Mucosa of descending colon (tissue), 3 donors: ENCODE measurements at regions not wholly inside any gene's neighbourhood (a gene's known extent, or its start where the extent isn't known, plus 50 kb on each side); places are given as distances from the start of the nearest gene placed in this dataset.

Experiments used
- ATAC-seq: fragments of 200-7000 bp; cut with Tn5 transposase; one replicate; pipeline ENCODE4 v1.9.1; 2020; ENCODE audit warnings: mild to moderate bottlenecking, moderate library complexity
- DNase-seq, 3 donors: peaks; one replicate each; pipeline ENCODE4 v3.0.0-alpha.2; 2020
- H3K36me3 ChIP-seq: fragments of 200-600 bp; one replicate; pipeline ENCODE4 v1.8.0; 2021; ENCODE audit warnings: low read depth, mild to moderate bottlenecking
- H3K4me1 ChIP-seq: fragments of 200-600 bp; one replicate; pipeline ENCODE4 v1.8.0; 2021; ENCODE audit warnings: low read depth, mild to moderate bottlenecking
- H3K4me3 ChIP-seq: fragments of 200-600 bp; one replicate; pipeline ENCODE4 v1.8.0; 2021; ENCODE audit warnings: mild to moderate bottlenecking
- H3K9me3 ChIP-seq: fragments of 200-600 bp; one replicate; pipeline ENCODE4 v1.8.0; 2021; ENCODE audit warnings: mild to moderate bottlenecking
- intact Hi-C, 2 donors: fragments of 100-400 bp; cut with DNase I in 1 of 2; cut with micrococcal nuclease in 1 of 2; formaldehyde crosslinking; loops; one replicate each; pipeline versions ENCODE4 v1.11.0 to v1.11.1; 2022; cut with DNase I, micrococcal nuclease
- TF ChIP-seq, protein P1 (sequence below): fragments of 200-600 bp; IDR thresholded peaks from one replicate; pipeline ENCODE4 v1.8.0; 2022; ENCODE audit warnings: antibody characterized with exemption, mild to moderate bottlenecking
- donor health status: DM: no; HTN: no; CAD: no; lungs with moderate emphysema.
- donor health status: DM: no; HTN: no; CAD: no.
- donor health status: DM: no; HTN: yes; CAD: no.

DNA sequence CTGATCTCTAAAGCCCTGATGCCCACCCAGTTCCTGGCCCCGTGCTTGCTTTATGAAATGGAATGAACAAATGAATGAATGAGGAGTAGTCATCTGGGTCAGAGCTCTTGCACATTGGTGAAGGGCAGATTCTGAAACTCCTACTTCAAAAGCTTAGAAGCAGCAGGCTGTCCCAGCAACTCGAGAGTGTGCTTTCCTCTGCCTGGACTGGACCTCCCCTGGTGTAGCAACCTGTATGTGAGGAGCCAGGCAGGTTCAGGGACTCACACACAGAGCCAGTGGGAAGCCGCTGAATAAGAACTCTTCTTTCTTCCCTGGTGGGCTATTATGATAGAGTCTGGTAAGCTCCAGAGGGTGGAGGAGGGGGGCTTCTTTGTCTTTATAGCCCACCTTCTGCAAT lies 396.4 kb downstream of the CDK5RAP2 start:
- no peaks in the 10 kb centered on the region for H3K9me3 ChIP-seq
- ATAC-seq = no peak
- H3K4me1 ChIP-seq = no peaks in the 10 kb centered on the region
- no peak overlapping the region for H3K4me3 ChIP-seq
- intact Hi-C loops = no loop called here
- TF ChIP-seq, protein P1, sequence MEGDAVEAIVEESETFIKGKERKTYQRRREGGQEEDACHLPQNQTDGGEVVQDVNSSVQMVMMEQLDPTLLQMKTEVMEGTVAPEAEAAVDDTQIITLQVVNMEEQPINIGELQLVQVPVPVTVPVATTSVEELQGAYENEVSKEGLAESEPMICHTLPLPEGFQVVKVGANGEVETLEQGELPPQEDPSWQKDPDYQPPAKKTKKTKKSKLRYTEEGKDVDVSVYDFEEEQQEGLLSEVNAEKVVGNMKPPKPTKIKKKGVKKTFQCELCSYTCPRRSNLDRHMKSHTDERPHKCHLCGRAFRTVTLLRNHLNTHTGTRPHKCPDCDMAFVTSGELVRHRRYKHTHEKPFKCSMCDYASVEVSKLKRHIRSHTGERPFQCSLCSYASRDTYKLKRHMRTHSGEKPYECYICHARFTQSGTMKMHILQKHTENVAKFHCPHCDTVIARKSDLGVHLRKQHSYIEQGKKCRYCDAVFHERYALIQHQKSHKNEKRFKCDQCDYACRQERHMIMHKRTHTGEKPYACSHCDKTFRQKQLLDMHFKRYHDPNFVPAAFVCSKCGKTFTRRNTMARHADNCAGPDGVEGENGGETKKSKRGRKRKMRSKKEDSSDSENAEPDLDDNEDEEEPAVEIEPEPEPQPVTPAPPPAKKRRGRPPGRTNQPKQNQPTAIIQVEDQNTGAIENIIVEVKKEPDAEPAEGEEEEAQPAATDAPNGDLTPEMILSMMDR = no peak
- H3K36me3 ChIP-seq = no peaks in the 10 kb centered on the region
- no peak for DNase-seq

DNA sequence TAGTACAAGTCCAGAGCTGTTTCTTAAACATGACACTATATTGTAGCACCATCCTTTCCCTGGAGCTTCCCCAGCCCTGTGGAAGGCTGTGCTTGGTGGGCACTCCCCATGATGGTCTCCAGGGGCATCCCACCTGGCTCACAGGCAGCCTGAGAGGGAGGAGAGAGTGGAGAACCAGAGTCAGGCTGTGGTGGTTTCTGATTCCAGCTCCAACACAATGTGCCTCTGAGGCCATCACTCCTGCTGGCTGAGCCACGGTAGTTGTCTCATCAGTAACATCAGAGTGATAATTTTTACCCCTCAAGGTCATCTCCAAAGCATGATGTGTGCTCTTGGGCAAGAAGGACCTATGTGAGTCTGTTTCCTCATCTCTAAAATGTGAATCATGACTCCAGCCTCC lies 398.0 kb downstream of the CDK5RAP2 start:
- ATAC-seq (no peak), DNase-seq (no peak)
- H3K36me3 ChIP-seq = no peaks in the 10 kb centered on the region
- H3K4me1 ChIP-seq = no peaks in the 10 kb centered on the region
- H3K9me3 ChIP-seq = no peaks in the 10 kb centered on the region
- intact Hi-C loops = no loop called here
- TF ChIP-seq, protein P1 = no peak
- H3K4me3 ChIP-seq = no peak overlapping the region

DNA sequence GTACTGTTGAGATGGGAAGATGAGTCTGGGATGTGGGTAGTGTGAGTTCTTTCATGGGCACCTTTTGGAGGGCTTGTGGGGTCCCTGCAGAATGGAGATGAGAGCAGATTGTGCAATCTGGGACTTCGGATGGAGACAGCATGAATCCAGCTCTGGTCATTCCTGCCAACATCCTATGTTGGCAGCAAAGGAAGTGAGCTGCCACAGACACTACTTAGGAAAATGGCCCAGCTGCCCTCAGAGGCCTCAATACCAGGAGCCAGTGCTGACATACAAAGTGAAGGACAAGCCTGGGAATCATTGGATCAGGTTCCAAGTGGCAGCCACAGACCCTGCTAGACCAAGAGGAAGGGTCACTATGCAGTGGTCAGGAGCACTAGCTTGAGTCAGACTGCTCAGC lies 402.8 kb downstream of the CDK5RAP2 start:
- TF ChIP-seq, protein P1 = no peak
- ATAC-seq = no peak
- H3K9me3 ChIP-seq = no peaks in the 10 kb centered on the region
- H3K4me1 ChIP-seq = no peaks in the 10 kb centered on the region
- DNase-seq = no peak
- intact Hi-C loops = no loop called here
- H3K36me3 ChIP-seq = no peaks in the 10 kb centered on the region
- no peak overlapping the region for H3K4me3 ChIP-seq

DNA sequence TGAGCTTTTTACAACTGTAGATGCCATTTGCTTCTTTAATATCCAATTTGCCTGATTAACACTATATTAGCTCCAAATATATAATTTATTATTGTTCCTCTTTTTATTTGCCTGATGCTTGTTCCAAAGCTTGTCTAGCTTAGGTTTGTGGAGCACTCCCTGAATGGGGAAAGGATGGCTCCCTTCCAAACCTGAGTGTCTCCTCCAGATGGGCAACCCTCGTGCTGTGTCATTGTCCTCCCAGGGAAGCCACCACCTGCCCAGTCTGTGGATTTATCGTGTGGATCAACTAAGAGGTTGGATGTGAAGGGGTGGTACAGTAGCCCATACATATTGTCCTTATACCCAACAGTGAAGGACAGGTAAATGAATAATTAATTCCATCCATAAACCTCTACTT lies 404.9 kb downstream of the CDK5RAP2 start:
- Histone ChIP-seq H3K36me3 (no peaks in the 10 kb centered on the region), H3K9me3 (no peaks in the 10 kb centered on the region), H3K4me1 (no peaks in the 10 kb centered on the region), H3K4me3 (no peak overlapping the region)
- no peak for ATAC-seq
- no peak for DNase-seq
- intact Hi-C loops = no loop called here
- TF ChIP-seq, protein P1 = no peak

DNA sequence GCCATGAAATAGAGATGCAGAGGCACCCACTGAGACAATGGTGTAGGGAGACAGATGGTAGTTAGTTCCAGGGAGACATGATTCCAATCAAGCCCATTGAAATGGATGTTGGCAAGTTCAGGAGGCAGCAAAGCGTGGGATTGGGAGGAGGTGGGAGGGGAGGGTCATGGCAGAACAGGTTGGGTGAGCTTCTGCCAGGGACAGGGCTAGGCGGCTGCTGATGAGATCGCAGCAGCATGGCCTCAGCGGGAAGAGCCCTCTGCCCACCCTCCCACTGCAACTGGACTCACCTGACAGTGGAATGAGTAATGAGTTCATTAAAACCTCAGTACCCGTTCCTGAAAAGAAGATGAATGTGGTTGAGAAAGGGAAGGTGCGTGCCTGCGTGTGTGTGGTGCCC lies 418.2 kb downstream of the CDK5RAP2 start:
- Histone ChIP-seq H3K4me1 (no peaks in the 10 kb centered on the region), H3K36me3 (no peaks in the 10 kb centered on the region), H3K4me3 (no peak overlapping the region), H3K9me3 (no peaks in the 10 kb centered on the region)
- intact Hi-C loops = no loop called here
- ATAC-seq = no peak
- no peak for DNase-seq
- TF ChIP-seq, protein P1 = no peak

DNA sequence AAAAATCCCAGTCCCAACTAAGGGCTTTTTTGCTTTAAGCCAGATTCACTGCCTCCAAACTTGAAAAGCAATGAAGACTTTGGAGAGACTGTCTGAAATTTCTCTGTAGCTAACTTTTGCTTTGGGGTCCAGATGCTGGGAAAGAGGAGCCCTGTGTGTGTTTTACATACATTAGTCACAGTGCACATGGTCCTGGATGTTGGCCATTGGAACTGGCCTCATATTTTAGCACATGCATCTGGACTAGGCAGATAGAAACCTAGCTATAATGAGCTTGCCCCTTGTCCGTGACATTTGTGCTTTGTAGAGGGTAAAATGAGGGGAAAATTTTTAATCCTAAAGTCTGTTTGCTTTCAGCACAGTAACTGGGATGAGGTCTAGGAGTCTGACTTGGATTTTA lies 421.7 kb downstream of the CDK5RAP2 start:
- ATAC-seq = no peak
- no peak for DNase-seq
- H3K4me1 ChIP-seq = no peaks in the 10 kb centered on the region
- H3K36me3 ChIP-seq = no peaks in the 10 kb centered on the region
- no peak overlapping the region for H3K4me3 ChIP-seq
- intact Hi-C loops = no loop called here
- TF ChIP-seq, protein P1 = no peak
- H3K9me3 ChIP-seq = no peaks in the 10 kb centered on the region
